ENCODE measurements at regions not wholly inside any gene's neighbourhood (a gene's known extent, or its start where the extent isn't known, plus 50 kb on each side); places are given as distances from the start of the nearest gene placed in this dataset.

DNA sequence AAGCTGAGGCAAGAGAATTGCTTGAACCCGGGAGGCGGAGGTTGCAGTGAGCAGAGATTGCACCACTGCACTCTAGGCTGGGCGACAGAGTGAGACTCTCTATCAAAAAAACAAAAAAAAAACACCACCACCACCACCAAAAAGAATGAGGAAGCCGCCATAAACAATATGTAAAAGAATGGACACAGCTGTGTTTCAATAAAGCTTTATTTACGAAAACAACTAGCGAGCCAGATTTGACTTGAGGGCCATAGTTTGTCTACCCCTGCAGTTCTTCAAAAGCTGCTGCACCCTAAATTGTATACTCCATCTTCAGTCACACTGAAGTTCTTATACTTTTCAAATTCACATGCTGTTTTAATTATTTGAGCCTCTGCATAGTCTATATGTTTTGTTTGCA is 306.5 kb upstream of the KLF3 start:
- no peak for DNase-seq
- Histone ChIP-seq H3K36me3 (no peaks in the 10 kb centered on the region), H3K27me3 (ENCODE audit: low read depth) (no peaks in the 10 kb centered on the region), H3K4me1 (no peaks in the 10 kb centered on the region), H3K27ac (no peak overlapping the region), H3K4me3 (no peak overlapping the region), H3K9me3 (peaks cover 15% of the 10 kb centered on the region)
- TF ChIP-seq, protein P1, sequence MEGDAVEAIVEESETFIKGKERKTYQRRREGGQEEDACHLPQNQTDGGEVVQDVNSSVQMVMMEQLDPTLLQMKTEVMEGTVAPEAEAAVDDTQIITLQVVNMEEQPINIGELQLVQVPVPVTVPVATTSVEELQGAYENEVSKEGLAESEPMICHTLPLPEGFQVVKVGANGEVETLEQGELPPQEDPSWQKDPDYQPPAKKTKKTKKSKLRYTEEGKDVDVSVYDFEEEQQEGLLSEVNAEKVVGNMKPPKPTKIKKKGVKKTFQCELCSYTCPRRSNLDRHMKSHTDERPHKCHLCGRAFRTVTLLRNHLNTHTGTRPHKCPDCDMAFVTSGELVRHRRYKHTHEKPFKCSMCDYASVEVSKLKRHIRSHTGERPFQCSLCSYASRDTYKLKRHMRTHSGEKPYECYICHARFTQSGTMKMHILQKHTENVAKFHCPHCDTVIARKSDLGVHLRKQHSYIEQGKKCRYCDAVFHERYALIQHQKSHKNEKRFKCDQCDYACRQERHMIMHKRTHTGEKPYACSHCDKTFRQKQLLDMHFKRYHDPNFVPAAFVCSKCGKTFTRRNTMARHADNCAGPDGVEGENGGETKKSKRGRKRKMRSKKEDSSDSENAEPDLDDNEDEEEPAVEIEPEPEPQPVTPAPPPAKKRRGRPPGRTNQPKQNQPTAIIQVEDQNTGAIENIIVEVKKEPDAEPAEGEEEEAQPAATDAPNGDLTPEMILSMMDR (IDR thresholded peaks at IDR 0.05): no peak
- no peak for ATAC-seq
- intact Hi-C loops (cut with DNase I): no loop called here

DNA sequence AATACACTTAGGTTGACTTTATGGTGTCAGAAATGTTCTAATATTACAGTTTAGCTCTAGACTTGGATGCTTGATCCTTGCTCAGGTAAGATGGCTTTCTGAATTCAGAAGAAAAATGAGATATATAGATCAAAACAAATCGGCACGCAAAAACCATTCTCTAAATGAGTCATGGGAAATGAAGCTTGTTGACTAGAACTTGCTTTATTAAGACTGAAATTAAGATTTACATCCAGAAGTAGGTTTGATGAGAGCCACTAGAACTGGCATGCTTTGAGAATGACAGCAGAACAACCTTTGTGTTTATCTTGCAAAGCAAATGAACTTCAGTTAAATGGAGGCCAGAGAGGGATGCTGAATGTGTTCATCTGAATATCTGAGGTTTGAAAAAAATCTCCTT is 304.9 kb upstream of the KLF3 start:
- Histone ChIP-seq H3K36me3 (no peaks in the 10 kb centered on the region), H3K9me3 (peaks cover 5% of the 10 kb centered on the region), H3K27me3 (ENCODE audit: low read depth) (no peaks in the 10 kb centered on the region), H3K4me1 (no peaks in the 10 kb centered on the region), H3K4me3 (no peak overlapping the region), H3K27ac (no peak overlapping the region)
- no peak for DNase-seq
- no peak for ATAC-seq
- intact Hi-C loops (cut with DNase I): no loop called here
- TF ChIP-seq, protein P1 (IDR thresholded peaks at IDR 0.05): no peak

DNA sequence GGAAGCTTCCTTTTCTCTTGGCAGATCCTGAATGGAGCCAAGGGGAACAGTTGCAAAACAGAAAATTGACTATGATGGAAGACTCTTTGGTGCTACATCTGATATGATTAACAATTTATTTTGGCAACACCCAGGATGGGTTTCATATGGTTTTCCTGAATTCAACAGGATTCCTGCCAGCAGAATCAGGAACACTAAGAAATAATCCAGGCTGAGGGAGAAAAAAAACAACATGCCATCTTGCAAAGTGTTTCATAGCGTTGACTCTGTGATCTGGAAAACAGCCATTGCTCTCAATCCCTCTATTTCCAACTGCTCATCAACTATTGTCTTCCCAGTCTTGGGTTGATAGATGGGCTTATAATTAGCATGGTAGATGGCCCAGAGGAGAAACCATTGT is 303.8 kb upstream of the KLF3 start:
- Histone ChIP-seq H3K27me3 (ENCODE audit: low read depth) (no peaks in the 10 kb centered on the region), H3K9me3 (no peaks in the 10 kb centered on the region), H3K4me1 (no peaks in the 10 kb centered on the region), H3K4me3 (no peak overlapping the region), H3K36me3 (no peaks in the 10 kb centered on the region), H3K27ac (no peak overlapping the region)
- DNase-seq: no peak
- TF ChIP-seq, protein P1 (IDR thresholded peaks at IDR 0.05): no peak
- ATAC-seq: no peak
- intact Hi-C loops (cut with DNase I): no loop called here

DNA sequence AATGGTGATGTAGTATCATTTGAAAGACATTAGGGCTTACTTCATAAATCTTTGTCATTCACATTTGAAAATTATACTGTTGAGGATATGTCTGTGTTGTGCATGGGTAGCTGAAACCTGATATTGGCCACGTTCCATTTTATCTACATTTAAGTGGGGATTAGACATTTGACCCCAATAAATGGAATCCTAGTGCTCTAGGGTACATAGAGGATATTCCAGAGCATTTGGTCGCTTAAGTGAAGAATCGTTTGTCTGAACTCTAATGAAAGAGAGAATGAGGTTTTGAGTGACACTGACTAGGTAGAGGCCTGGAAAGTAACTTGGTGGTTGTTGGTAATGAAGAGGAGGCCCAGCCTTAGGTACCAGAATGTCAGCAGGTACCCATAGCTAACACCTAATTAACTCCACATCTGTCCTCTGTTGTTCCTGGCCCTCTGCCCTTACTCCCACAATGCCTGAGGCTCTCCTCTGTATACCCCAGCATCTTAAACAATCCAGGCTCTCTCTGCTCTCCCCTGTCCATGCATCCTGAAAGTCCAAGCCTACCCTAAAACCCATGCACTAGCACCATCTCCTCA is 299.5 kb upstream of the KLF3 start:
- no peaks in the 10 kb centered on the region for H3K4me1 ChIP-seq
- no peaks in the 10 kb centered on the region for H3K36me3 ChIP-seq
- no peaks in the 10 kb centered on the region for H3K9me3 ChIP-seq
- no peaks in the 10 kb centered on the region for H3K27me3 ChIP-seq (ENCODE audit: low read depth)
- ATAC-seq (no peak), DNase-seq (no peak)
- no peak overlapping the region for H3K27ac ChIP-seq
- H3K4me3 ChIP-seq: no peak overlapping the region
- intact Hi-C loops (cut with DNase I): no loop called here
- TF ChIP-seq, protein P1 (IDR thresholded peaks at IDR 0.05): no peak

DNA sequence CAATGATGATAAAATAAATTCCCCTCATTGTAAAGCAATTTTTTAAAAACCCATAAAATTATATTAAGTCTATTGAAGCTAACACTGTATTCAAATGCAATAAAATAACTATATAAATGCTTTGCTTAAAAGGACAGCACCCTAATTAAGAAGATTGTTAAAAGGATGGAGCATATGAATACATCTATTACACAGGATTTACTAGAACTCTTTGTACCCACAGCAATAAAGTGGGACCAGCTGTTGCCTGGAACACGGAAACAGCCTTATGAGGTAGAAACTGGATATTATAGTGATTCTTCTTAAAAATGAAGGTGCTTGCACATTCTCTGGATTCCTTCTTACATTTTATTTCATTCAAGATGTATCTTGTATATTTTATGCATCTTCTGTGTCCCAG is 298.7 kb upstream of the KLF3 start:
- no peaks in the 10 kb centered on the region for H3K4me1 ChIP-seq
- H3K27me3 ChIP-seq (ENCODE audit: low read depth): no peaks in the 10 kb centered on the region
- no peaks in the 10 kb centered on the region for H3K36me3 ChIP-seq
- intact Hi-C loops (cut with DNase I): no loop called here
- ATAC-seq: no peak
- DNase-seq: no peak
- H3K4me3 ChIP-seq: no peak overlapping the region
- no peaks in the 10 kb centered on the region for H3K9me3 ChIP-seq
- TF ChIP-seq, protein P1 (IDR thresholded peaks at IDR 0.05): no peak
- H3K27ac ChIP-seq: no peak overlapping the region

Data from lower lobe of right lung (tissue), 2 donors.